CD4-positive, alpha-beta T cell (primary cell): ENCODE measurements at regions not wholly inside any gene's neighbourhood (a gene's known extent, or its start where the extent isn't known, plus 50 kb on each side); places are given as distances from the start of the nearest gene placed in this dataset. TPM values are rescaled to one million over a fixed set of nuclear protein-coding genes. Genes with fewer than 3 reads are reported as not detected.
A peak's percentile ranks its signal among the peaks of the same experiment; 100 is the strongest.

Source experiments
- ATAC-seq: fragments of 200-7000 bp; cut with Tn5 transposase; one replicate; pipeline ENCODE4 v1.10.0; 2022; ENCODE audit warnings: mild to moderate bottlenecking; ENCODE audit not compliant: poor library complexity
- CTCF ChIA-PET: fragments of 350-600 bp; sonication (Branson Sonifier 250); formaldehyde crosslinking; loops from one replicate; lab custom pipeline; 2021; ENCODE audit warnings: antibody characterized with exemption, inconsistent platforms; lab: Charles Lee
- POLR2A ChIA-PET: fragments of 350-600 bp; sonication (Branson Sonifier 250); formaldehyde crosslinking; loops from one replicate; lab custom pipeline; 2021; ENCODE audit warnings: antibody characterized with exemption, inconsistent platforms; lab: Charles Lee
- DNase-seq, 14 experiments: peaks; one replicate each; pipeline ENCODE4 v3.0.0-alpha.2; 2013 to 2020; ENCODE audit warnings: mixed read lengths in 2 of 14
- H3K27ac ChIP-seq, 2 donors: one replicate each; pipeline versions ENCODE4 v1.5.1 to v1.7.0; 2013; ENCODE audit warnings: low read length in 2 of 2, low read depth in 1 of 2, mild to moderate bottlenecking in 1 of 2
- H3K27me3 ChIP-seq, 2 experiments: 1 replicate in 1 of 2; 2 replicates in 1 of 2; pipeline versions ENCODE4 v1.6.1 to v1.7.0; 2013; ENCODE audit warnings: low read length in 2 of 2, control low read depth in 1 of 2, mild to moderate bottlenecking in 1 of 2, moderate library complexity in 1 of 2; ENCODE audit not compliant: insufficient read depth in 2 of 2, control insufficient read depth in 1 of 2
- H3K36me3 ChIP-seq: one replicate; pipeline ENCODE4 v1.6.1; 2013; ENCODE audit warnings: low read length, control low read depth; ENCODE audit not compliant: insufficient read depth
- H3K4me1 ChIP-seq: one replicate; pipeline ENCODE4 v1.6.1; 2013; ENCODE audit warnings: low read length, control low read depth; ENCODE audit not compliant: insufficient read depth
- H3K4me3 ChIP-seq: one replicate; pipeline ENCODE4 v1.5.1; 2013; ENCODE audit warnings: mild to moderate bottlenecking, low read length, moderate library complexity
- H3K9me3 ChIP-seq, 2 experiments: 1 replicate in 1 of 2; 2 replicates in 1 of 2; pipeline versions ENCODE4 v1.6.1 to v1.7.0; 2013; ENCODE audit warnings: low read length in 2 of 2, mild to moderate bottlenecking in 2 of 2, control low read depth in 1 of 2, moderate library complexity in 1 of 2; ENCODE audit not compliant: control insufficient read depth in 1 of 2, insufficient read depth in 1 of 2
- H3K27ac Mint-ChIP-seq: one replicate; pipeline ENCODE4 v1.8.0; 2020; ENCODE audit warnings: mixed read lengths
- H3K27me3 Mint-ChIP-seq: one replicate; pipeline ENCODE4 v1.8.0; 2021; ENCODE audit warnings: mixed read lengths
- H3K36me3 Mint-ChIP-seq: one replicate; pipeline ENCODE4 v1.8.0; 2021; ENCODE audit warnings: low read depth, mixed read lengths
- H3K4me1 Mint-ChIP-seq: one replicate; pipeline ENCODE4 v1.8.0; 2021; ENCODE audit warnings: low read depth, mixed read lengths
- H3K4me3 Mint-ChIP-seq: one replicate; pipeline ENCODE4 v1.8.0; 2020; ENCODE audit warnings: mild to moderate bottlenecking, mixed read lengths
- H3K9me3 Mint-ChIP-seq: one replicate; pipeline ENCODE4 v1.8.0; 2020; ENCODE audit warnings: mixed read lengths
- CTCF ChIP-seq: fragments of 200-600 bp; IDR thresholded peaks from one replicate; pipeline ENCODE4 v1.8.0; 2022; ENCODE audit warnings: antibody characterized with exemption, mild to moderate bottlenecking
- intact Hi-C, 2 experiments: fragments of 100-400 bp; cut with DNase I in 1 of 2; cut with micrococcal nuclease in 1 of 2; formaldehyde crosslinking; loops; one replicate each; pipeline versions ENCODE4 v1.15.1 to v1.9.0; 2023 to 2025; cut with DNase I, micrococcal nuclease
- microRNA-seq: library from miRNA; unstranded; fragments of <30 nt; microRNA quantifications from one replicate; pipeline ENCODE4 v1.2.0, GENCODE V29; 2021; ENCODE audit warnings: borderline microRNAs expressed, borderline replicate concordance

GRCh38 chr13:99619207-99619606 lies 117.9 kb downstream of the TM9SF2 start:
- DNase-seq (no peak), ATAC-seq (no peak)
- CTCF ChIA-PET = interaction anchor here (0.6 kb wide), 1 partner anchor 13 kb away, joined by 3 read pairs; the partner anchor contains the start of gene CLYBL
- Histone ChIP-seq H3K27me3 (no peaks in the 10 kb centered on the region), H3K4me3 (no peak overlapping the region), H3K4me1 (peaks cover 4% of the 10 kb centered on the region), H3K9me3 (no peaks in the 10 kb centered on the region), H3K27ac (no peak overlapping the region), H3K36me3 (no peaks in the 10 kb centered on the region)
- Mint-ChIP-seq H3K4me1 (peaks cover 36% of the 10 kb centered on the region), H3K27me3 (no peaks in the 10 kb centered on the region), H3K9me3 (no peaks in the 10 kb centered on the region), H3K36me3 (no peaks in the 10 kb centered on the region), H3K4me3 (no peak overlapping the region), H3K27ac (no peak overlapping the region)
- POLR2A ChIA-PET = interaction anchor here (0.6 kb wide), 1 partner anchor 975 kb away, joined by 3 read pairs; no protein-coding TSS in a partner anchor
- TF ChIP-seq CTCF = no peak
- intact Hi-C loops = no loop called here

GRCh38 chr13:99617474-99618255 lies 116.4 kb downstream of the TM9SF2 start:
- Histone ChIP-seq H3K4me3 (no peak overlapping the region), H3K36me3 (no peaks in the 10 kb centered on the region), H3K4me1 (peaks cover 8% of the 10 kb centered on the region), H3K27me3 (no peaks in the 10 kb centered on the region), H3K27ac (no peak overlapping the region), H3K9me3 (no peaks in the 10 kb centered on the region)
- Mint-ChIP-seq H3K4me1 (peaks cover 46% of the 10 kb centered on the region), H3K36me3 (no peaks in the 10 kb centered on the region), H3K9me3 (no peaks in the 10 kb centered on the region), H3K27ac (no peak overlapping the region), H3K27me3 (no peaks in the 10 kb centered on the region), H3K4me3 (no peak overlapping the region)
- DNase-seq (peak in 8 of 14 experiments; percentile 12 to 41 (median 18)), ATAC-seq (peak; percentile 43)
- intact Hi-C loops = no loop called here
- peak; percentile 32 for TF ChIP-seq CTCF
- CTCF ChIA-PET = no interaction called here
- POLR2A ChIA-PET = no interaction called here

GRCh38 chr13:99614465-99614885 lies 113.2 kb downstream of the TM9SF2 start:
- CTCF ChIA-PET = no interaction called here

More at GRCh38 chr13:99614465-99614885, 113.2 kb downstream of the TM9SF2 start:
- Mint-ChIP-seq H3K4me3 (no peak overlapping the region), H3K9me3 (no peaks in the 10 kb centered on the region), H3K36me3 (no peaks in the 10 kb centered on the region), H3K27me3 (no peaks in the 10 kb centered on the region), H3K4me1 (peaks cover 64% of the 10 kb centered on the region), H3K27ac (no peak overlapping the region)
- ATAC-seq = peak; percentile 86
- Histone ChIP-seq H3K4me1 (peaks cover 8% of the 10 kb centered on the region), H3K9me3 (no peaks in the 10 kb centered on the region), H3K4me3 (no peak overlapping the region), H3K27ac (no peak overlapping the region), H3K36me3 (no peaks in the 10 kb centered on the region), H3K27me3 (no peaks in the 10 kb centered on the region)
- TF ChIP-seq CTCF = peak; percentile 34
- POLR2A ChIA-PET = no interaction called here
- intact Hi-C loops = loop anchor here (1.0 to 5.0 kb wide), 5 partner anchors 37 to 437 kb away; no protein-coding TSS in a partner anchor
- peak in 13 of 14 experiments; percentile 7 to 67 (median 18) for DNase-seq

Small RNAs in the stretch of these regions (microRNA-seq; reads per million reads assigned to microRNA genes)
- gene MIR4306 = not detected
